Right lobe of liver (tissue), 6 donors: ENCODE measurements at regions not wholly inside any gene's neighbourhood (a gene's known extent, or its start where the extent isn't known, plus 50 kb on each side); places are given as distances from the start of the nearest gene placed in this dataset.

Source experiments
- ATAC-seq, 4 donors: fragments of 200-7000 bp; cut with Tn5 transposase; one replicate each; pipeline ENCODE4 v1.9.1; 2020; ENCODE audit warnings: mild to moderate bottlenecking in 4 of 4, moderate library complexity in 4 of 4
- DNase-seq, 3 donors: peaks; one replicate each; pipeline ENCODE4 v3.0.0-alpha.2; 2020
- H3K27ac ChIP-seq, 3 donors: fragments of 200-600 bp; one replicate each; pipeline ENCODE4 v1.8.0; 2022
- H3K27me3 ChIP-seq, 2 donors: fragments of 200-600 bp; one replicate each; pipeline ENCODE4 v1.8.0; 2022
- H3K36me3 ChIP-seq, 4 donors: fragments of 200-600 bp; sonication (generic) in 1 of 4; one replicate each; pipeline versions ENCODE4 v1.5.1 to v1.8.0; 2017 to 2022; ENCODE audit warnings: control low read depth in 1 of 4
- H3K4me1 ChIP-seq, 4 donors: fragments of 200-600 bp; sonication (generic) in 1 of 4; one replicate each; pipeline versions ENCODE4 v1.5.1 to v1.8.0; 2017 to 2022; ENCODE audit warnings: control low read depth in 1 of 4
- H3K4me3 ChIP-seq, 3 donors: fragments of 200-600 bp; one replicate each; pipeline ENCODE4 v1.8.0; 2022
- H3K9me3 ChIP-seq, 4 donors: fragments of 200-600 bp; sonication (generic) in 1 of 4; one replicate each; pipeline versions ENCODE4 v1.5.1 to v1.8.0; 2017 to 2022; ENCODE audit warnings: control low read depth in 1 of 4
- POLR2A ChIP-seq: fragments of 450-650 bp; IDR thresholded peaks from one replicate; pipeline ENCODE4 v1.6.1; 2017; ENCODE audit warnings: antibody characterized with exemption, mild to moderate bottlenecking
- WGBS: methylation state at CpG from one replicate; pipeline ENCODE4 v1.1.6; 2018; ENCODE audit warnings: low coverage, low lambda C conversion rate; ENCODE audit not compliant: insufficient coverage; ENCODE audit errors: missing lambda C conversion rate; 5-methylcytosine and 5-hydroxymethylcytosine counted together
- intact Hi-C, 2 donors: fragments of 100-400 bp; cut with DNase I; formaldehyde crosslinking; loops; one replicate each; pipeline versions ENCODE4 v1.11.2 to v1.14.1; 2022
- TF ChIP-seq, protein P1 (sequence below), 4 donors: fragments of 200-600 bp in 3 of 4; fragments of 450-650 bp in 1 of 4; IDR thresholded peaks; one replicate each; pipeline versions ENCODE4 v1.5.1 to v1.8.0; 2016 to 2022; ENCODE audit warnings: antibody characterized with exemption in 4 of 4, mild to moderate bottlenecking in 2 of 4
- donor health status: DM: no; HTN: yes; CAD: no.
- donor health status: DM: no; HTN: no; CAD: no.
- donor health status: DM: no; HTN: no; CAD: no.
- donor health status: DM: no; HTN: yes; CAD: no.
- donor health status: DM: no; HTN: yes; CAD: no.

DNA sequence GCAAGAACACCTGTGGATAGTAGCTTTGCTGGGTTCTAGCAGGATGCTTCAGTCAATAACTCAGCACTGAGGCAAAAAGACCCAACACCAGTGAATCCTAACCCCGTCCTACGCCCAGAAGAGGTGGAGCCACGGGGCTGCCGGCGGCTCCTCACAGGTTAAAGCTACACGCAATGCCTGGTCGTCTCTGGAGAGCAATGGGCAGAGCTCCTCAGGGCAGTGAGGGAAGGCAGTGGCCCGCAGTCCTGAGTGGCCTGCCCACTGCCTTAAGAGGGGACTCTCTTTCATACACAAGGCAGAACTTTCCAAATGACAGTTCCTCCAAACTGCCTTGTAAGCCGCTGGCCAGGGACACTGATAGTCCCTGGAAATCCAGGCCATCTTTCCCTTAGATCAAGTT is 244.2 kb upstream of the IRX2 start:
- Histone ChIP-seq H3K27ac (no peak overlapping the region), H3K27me3 (no peaks in the 10 kb centered on the region), H3K36me3 (no peaks in the 10 kb centered on the region), H3K4me1 (no peaks in the 10 kb centered on the region), H3K4me3 (no peak overlapping the region), H3K9me3 (no peaks in the 10 kb centered on the region)
- ATAC-seq (no peak), DNase-seq (no peak)
- TF ChIP-seq, protein P1, sequence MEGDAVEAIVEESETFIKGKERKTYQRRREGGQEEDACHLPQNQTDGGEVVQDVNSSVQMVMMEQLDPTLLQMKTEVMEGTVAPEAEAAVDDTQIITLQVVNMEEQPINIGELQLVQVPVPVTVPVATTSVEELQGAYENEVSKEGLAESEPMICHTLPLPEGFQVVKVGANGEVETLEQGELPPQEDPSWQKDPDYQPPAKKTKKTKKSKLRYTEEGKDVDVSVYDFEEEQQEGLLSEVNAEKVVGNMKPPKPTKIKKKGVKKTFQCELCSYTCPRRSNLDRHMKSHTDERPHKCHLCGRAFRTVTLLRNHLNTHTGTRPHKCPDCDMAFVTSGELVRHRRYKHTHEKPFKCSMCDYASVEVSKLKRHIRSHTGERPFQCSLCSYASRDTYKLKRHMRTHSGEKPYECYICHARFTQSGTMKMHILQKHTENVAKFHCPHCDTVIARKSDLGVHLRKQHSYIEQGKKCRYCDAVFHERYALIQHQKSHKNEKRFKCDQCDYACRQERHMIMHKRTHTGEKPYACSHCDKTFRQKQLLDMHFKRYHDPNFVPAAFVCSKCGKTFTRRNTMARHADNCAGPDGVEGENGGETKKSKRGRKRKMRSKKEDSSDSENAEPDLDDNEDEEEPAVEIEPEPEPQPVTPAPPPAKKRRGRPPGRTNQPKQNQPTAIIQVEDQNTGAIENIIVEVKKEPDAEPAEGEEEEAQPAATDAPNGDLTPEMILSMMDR (IDR thresholded peaks at IDR 0.05), result no peak
- no peak for TF ChIP-seq POLR2A
- intact Hi-C loops, result no loop called here
- 40% methylated on average over 1 of the region's 9 CpGs for WGBS

DNA sequence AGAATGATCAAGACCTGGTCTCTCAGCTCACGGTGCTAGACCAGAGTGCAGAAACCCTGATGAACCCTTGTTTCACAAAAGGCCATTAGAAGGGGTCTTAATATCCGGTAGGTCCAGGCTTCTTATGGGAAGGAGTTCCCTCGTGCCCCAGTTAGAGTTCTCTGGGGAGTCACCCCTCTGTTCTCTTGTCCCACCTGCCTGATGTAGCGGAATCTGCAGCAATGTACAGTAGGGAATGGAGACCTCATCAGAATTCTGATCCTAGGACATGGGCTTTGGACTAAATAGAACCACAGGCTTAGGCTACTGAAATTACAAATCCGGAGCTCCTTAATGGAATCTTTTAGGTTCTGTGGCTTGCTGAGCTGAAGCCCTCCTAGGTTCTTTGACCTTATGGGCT is 243.6 kb upstream of the IRX2 start:
- DNase-seq, result no peak
- Histone ChIP-seq H3K9me3 (no peaks in the 10 kb centered on the region), H3K27me3 (no peaks in the 10 kb centered on the region), H3K36me3 (no peaks in the 10 kb centered on the region), H3K4me1 (no peaks in the 10 kb centered on the region), H3K27ac (no peak overlapping the region), H3K4me3 (no peak overlapping the region)
- whole genome bisulfite sequencing, result 46% methylated on average over 3 of the region's 5 CpGs
- ATAC-seq, result no peak
- intact Hi-C loops, result no loop called here
- TF ChIP-seq POLR2A, result no peak
- TF ChIP-seq, protein P1 (IDR thresholded peaks at IDR 0.05), result no peak

DNA sequence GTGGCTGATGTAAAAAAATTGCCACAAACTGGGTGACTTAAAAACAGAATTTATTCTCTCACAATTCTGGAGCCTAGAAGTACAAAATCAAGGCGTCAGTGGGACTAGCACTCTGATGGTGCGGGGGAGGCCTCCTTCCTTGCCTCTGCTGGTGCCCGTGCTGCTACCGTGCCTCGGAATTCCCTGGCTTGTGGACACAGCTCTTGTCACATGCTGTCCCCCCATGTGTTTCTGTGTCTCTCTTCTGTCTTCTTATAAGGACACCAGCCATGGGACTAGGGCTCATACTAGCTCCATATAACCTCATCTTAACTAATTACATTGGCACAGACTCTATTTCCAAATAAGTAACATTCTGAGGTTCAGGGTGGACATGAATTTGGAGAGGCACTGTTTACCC is 242.3 kb upstream of the IRX2 start:
- 41% methylated on average over 4 of the region's 5 CpGs for WGBS
- intact Hi-C loops, result no loop called here
- DNase-seq (no peak), ATAC-seq (no peak)
- Histone ChIP-seq H3K4me1 (no peaks in the 10 kb centered on the region), H3K9me3 (no peaks in the 10 kb centered on the region), H3K27me3 (no peaks in the 10 kb centered on the region), H3K4me3 (no peak overlapping the region), H3K36me3 (no peaks in the 10 kb centered on the region), H3K27ac (no peak overlapping the region)
- no peak for TF ChIP-seq POLR2A
- TF ChIP-seq, protein P1 (IDR thresholded peaks at IDR 0.05), result no peak

DNA sequence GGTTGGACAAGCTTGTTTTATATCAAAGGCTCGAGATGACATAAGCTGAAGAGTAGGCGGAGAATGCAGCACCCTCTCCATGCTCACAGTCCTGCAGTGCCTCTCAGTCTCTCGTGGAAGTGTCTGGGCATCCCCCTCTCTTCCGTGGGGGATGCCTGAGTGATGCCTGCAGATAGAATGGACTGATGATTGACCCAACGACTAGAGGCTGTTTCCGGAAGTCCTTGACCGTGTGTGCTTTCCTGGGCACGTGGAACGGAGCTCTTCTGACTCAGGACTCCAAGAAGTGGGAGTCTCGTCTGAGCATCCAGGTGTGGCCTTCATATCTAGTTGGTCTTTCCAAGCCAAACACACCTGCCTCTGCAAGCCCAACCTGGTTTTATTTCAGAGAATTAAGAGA is 241.8 kb upstream of the IRX2 start:
- Histone ChIP-seq H3K4me1 (no peaks in the 10 kb centered on the region), H3K4me3 (no peak overlapping the region), H3K27ac (no peak overlapping the region), H3K36me3 (no peaks in the 10 kb centered on the region), H3K27me3 (no peaks in the 10 kb centered on the region), H3K9me3 (no peaks in the 10 kb centered on the region)
- TF ChIP-seq, protein P1 (IDR thresholded peaks at IDR 0.05), result no peak
- TF ChIP-seq POLR2A, result no peak
- whole genome bisulfite sequencing, result 17% methylated on average over 2 of the region's 10 CpGs
- DNase-seq (no peak), ATAC-seq (no peak)
- intact Hi-C loops, result no loop called here

DNA sequence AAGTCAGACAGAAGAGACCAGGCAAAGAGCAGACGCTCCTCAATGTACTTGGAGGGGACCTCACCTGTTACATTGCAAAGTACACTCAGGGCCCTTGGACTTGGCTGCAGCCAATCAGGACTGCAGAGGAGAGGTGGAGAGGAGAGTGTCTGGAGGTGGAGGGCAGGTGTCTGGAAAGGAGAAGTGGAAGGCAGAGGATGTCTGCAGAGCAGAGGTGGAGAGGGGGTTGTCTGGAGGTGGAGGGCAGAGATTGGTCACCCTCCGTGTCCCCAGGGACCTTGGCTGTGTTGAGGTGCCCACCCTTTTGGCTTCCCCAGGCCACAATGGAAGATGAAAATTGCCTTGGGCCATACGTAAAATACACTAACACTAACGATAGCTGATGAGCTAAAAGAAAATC is 241.3 kb upstream of the IRX2 start:
- Histone ChIP-seq H3K27ac (no peak overlapping the region), H3K9me3 (no peaks in the 10 kb centered on the region), H3K4me1 (no peaks in the 10 kb centered on the region), H3K4me3 (no peak overlapping the region), H3K36me3 (no peaks in the 10 kb centered on the region), H3K27me3 (no peaks in the 10 kb centered on the region)
- no peak for TF ChIP-seq POLR2A
- TF ChIP-seq, protein P1 (IDR thresholded peaks at IDR 0.05), result no peak
- WGBS, result 48% methylated on average over 4 of the region's 4 CpGs
- DNase-seq (no peak), ATAC-seq (no peak)
- intact Hi-C loops, result no loop called here
